ENCODE measurements at regions not wholly inside any gene's neighbourhood (a gene's known extent, or its start where the extent isn't known, plus 50 kb on each side); places are given as distances from the start of the nearest gene placed in this dataset.

DNA sequence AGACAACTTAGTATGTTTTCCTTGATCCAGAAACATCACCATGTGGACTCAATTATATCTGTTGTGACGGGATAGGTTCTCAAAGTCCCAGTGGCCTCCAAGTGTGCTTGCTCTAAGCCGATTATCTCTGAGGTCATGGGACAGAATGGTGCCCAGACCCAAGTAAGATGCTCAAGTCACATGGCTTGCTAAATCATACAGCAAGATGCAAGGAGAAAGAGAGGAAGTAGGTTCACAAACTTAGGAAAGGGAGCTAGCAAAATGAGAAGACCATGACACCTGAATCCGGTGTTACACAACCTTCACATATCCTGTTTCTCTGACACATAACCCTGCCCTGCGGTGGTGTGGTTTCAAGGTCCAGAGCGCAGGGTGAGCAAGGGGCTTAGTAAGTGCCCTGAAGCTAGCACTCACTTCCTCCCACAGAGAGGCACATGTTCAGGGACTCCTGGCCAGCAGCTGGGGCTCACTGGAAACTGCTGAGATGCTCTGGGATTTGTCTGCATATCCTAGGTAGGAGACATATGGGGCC, 590.9 kb upstream of the ANKRD30A start:
- TF ChIP-seq USF1 (IDR thresholded peaks at IDR 0.05) (no peak), TAF1 (IDR thresholded peaks at IDR 0.05; ENCODE audit: low read depth) (no peak), CREB1 (IDR thresholded peaks at IDR 0.05; ENCODE audit: low read depth) (no peak), CEBPB (IDR thresholded peaks at IDR 0.05) (no peak), EGR1 (IDR thresholded peaks at IDR 0.05) (no peak), RAD21 (IDR thresholded peaks at IDR 0.05; ENCODE audit: low read depth) (no peak), YY1 (IDR thresholded peaks at IDR 0.05; ENCODE audit: low read depth) (no peak), TEAD4 (IDR thresholded peaks at IDR 0.05) (no peak), TCF12 (IDR thresholded peaks at IDR 0.05; ENCODE audit: low read depth) (no peak), ZBTB7A (IDR thresholded peaks at IDR 0.05; ENCODE audit: low read depth) (no peak)
- TF ChIP-seq, protein P1, sequence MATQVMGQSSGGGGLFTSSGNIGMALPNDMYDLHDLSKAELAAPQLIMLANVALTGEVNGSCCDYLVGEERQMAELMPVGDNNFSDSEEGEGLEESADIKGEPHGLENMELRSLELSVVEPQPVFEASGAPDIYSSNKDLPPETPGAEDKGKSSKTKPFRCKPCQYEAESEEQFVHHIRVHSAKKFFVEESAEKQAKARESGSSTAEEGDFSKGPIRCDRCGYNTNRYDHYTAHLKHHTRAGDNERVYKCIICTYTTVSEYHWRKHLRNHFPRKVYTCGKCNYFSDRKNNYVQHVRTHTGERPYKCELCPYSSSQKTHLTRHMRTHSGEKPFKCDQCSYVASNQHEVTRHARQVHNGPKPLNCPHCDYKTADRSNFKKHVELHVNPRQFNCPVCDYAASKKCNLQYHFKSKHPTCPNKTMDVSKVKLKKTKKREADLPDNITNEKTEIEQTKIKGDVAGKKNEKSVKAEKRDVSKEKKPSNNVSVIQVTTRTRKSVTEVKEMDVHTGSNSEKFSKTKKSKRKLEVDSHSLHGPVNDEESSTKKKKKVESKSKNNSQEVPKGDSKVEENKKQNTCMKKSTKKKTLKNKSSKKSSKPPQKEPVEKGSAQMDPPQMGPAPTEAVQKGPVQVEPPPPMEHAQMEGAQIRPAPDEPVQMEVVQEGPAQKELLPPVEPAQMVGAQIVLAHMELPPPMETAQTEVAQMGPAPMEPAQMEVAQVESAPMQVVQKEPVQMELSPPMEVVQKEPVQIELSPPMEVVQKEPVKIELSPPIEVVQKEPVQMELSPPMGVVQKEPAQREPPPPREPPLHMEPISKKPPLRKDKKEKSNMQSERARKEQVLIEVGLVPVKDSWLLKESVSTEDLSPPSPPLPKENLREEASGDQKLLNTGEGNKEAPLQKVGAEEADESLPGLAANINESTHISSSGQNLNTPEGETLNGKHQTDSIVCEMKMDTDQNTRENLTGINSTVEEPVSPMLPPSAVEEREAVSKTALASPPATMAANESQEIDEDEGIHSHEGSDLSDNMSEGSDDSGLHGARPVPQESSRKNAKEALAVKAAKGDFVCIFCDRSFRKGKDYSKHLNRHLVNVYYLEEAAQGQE (IDR thresholded peaks at IDR 0.05; ENCODE audit: low read depth): no peak

DNA sequence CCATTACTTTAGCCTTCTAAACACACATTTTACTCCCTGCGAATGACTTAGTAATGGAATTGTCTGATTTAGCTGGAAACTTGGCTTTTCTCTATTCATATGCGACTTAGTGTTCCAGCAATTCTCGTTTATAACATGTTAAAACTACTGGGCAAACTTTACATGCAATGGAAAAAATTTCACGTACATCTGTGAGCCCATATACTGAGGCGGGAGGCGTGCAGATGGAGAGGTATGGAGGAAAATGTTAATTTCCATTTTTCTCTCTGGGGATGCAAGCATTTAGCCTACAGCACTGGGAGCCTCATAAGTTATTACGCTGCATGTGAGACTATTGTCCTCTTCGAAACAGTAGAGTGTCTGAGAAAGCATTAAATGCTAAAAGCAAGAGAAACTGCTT, 591.5 kb upstream of the ANKRD30A start:
- no peak for TF ChIP-seq EGR1 (IDR thresholded peaks at IDR 0.05)
- TF ChIP-seq, protein P1 (IDR thresholded peaks at IDR 0.05; ENCODE audit: low read depth): no peak
- TF ChIP-seq NFIC (IDR thresholded peaks at IDR 0.05): no peak
- TF ChIP-seq FOXM1 (IDR thresholded peaks at IDR 0.05; ENCODE audit: borderline replicate concordance, low read depth): no peak
- TF ChIP-seq MAX (IDR thresholded peaks at IDR 0.05): no peak
- TF ChIP-seq RAD21 (IDR thresholded peaks at IDR 0.05; ENCODE audit: low read depth): no peak

DNA sequence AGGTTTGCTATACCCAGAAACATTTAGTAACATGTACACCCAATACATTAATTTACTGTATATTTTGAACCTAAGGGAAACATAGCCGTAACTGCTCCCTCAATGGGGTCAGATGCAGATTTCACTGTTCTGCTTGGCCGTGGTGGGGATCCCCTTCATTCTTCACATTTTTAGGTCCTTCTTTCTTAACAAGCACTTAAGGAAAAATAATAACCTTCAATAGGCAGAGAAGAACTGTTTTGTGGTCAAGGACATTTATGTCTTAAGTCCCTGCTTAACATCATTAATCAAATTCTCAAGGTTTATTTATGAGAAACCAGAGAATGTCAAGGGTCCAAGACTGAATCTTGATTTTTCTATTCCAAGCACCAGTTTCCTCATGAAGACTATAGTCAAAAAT, 592.1 kb upstream of the ANKRD30A start:
- no peak for TF ChIP-seq CEBPB (IDR thresholded peaks at IDR 0.05)
- TF ChIP-seq EGR1 (IDR thresholded peaks at IDR 0.05): no peak
- TF ChIP-seq FOXM1 (IDR thresholded peaks at IDR 0.05; ENCODE audit: borderline replicate concordance, low read depth): no peak
- no peak for TF ChIP-seq MAX (IDR thresholded peaks at IDR 0.05)
- TF ChIP-seq TEAD4 (IDR thresholded peaks at IDR 0.05): no peak
- TF ChIP-seq NFIC (IDR thresholded peaks at IDR 0.05): no peak
- TF ChIP-seq TCF12 (IDR thresholded peaks at IDR 0.05; ENCODE audit: low read depth): no peak
- no peak for TF ChIP-seq ZBTB7A (IDR thresholded peaks at IDR 0.05; ENCODE audit: low read depth)
- TF ChIP-seq TAF1 (IDR thresholded peaks at IDR 0.05; ENCODE audit: low read depth): no peak
- no peak for TF ChIP-seq CREB1 (IDR thresholded peaks at IDR 0.05; ENCODE audit: low read depth)
- TF ChIP-seq, protein P1 (IDR thresholded peaks at IDR 0.05; ENCODE audit: low read depth): no peak
- TF ChIP-seq RAD21 (IDR thresholded peaks at IDR 0.05; ENCODE audit: low read depth): no peak
- no peak for TF ChIP-seq USF1 (IDR thresholded peaks at IDR 0.05)
- no peak for TF ChIP-seq EP300 (IDR thresholded peaks at IDR 0.05; ENCODE audit: borderline replicate concordance)

- TF ChIP-seq FOXM1 (IDR thresholded peaks at IDR 0.05; ENCODE audit: borderline replicate concordance, low read depth): no peak
- TF ChIP-seq, protein P1 (IDR thresholded peaks at IDR 0.05; ENCODE audit: low read depth): no peak
- TF ChIP-seq TCF12 (IDR thresholded peaks at IDR 0.05; ENCODE audit: low read depth): no peak
- no peak for TF ChIP-seq NFIC (IDR thresholded peaks at IDR 0.05)
- no peak for TF ChIP-seq TEAD4 (IDR thresholded peaks at IDR 0.05)
- TF ChIP-seq MAX (IDR thresholded peaks at IDR 0.05): no peak
- TF ChIP-seq USF1 (IDR thresholded peaks at IDR 0.05): no peak
- no peak for TF ChIP-seq RAD21 (IDR thresholded peaks at IDR 0.05; ENCODE audit: low read depth)
- no peak for TF ChIP-seq EGR1 (IDR thresholded peaks at IDR 0.05)
- TF ChIP-seq CREB1 (IDR thresholded peaks at IDR 0.05; ENCODE audit: low read depth): no peak
- no peak for TF ChIP-seq TAF1 (IDR thresholded peaks at IDR 0.05; ENCODE audit: low read depth)
- no peak for TF ChIP-seq EP300 (IDR thresholded peaks at IDR 0.05; ENCODE audit: borderline replicate concordance)
- no peak for TF ChIP-seq YY1 (IDR thresholded peaks at IDR 0.05; ENCODE audit: low read depth)
- TF ChIP-seq ZBTB7A (IDR thresholded peaks at IDR 0.05; ENCODE audit: low read depth): no peak
- no peak for TF ChIP-seq CEBPB (IDR thresholded peaks at IDR 0.05)
Observed at GRCh38 chr10:36531621-36532020, 593.8 kb upstream of the ANKRD30A start.
